ENCODE measurements at regions not wholly inside any gene's neighbourhood (a gene's known extent, or its start where the extent isn't known, plus 50 kb on each side); places are given as distances from the start of the nearest gene placed in this dataset.

- WGBS, 2 donors = 83 to 86% methylated on average over 4 of the region's 4 CpGs
- TF ChIP-seq, protein P1, sequence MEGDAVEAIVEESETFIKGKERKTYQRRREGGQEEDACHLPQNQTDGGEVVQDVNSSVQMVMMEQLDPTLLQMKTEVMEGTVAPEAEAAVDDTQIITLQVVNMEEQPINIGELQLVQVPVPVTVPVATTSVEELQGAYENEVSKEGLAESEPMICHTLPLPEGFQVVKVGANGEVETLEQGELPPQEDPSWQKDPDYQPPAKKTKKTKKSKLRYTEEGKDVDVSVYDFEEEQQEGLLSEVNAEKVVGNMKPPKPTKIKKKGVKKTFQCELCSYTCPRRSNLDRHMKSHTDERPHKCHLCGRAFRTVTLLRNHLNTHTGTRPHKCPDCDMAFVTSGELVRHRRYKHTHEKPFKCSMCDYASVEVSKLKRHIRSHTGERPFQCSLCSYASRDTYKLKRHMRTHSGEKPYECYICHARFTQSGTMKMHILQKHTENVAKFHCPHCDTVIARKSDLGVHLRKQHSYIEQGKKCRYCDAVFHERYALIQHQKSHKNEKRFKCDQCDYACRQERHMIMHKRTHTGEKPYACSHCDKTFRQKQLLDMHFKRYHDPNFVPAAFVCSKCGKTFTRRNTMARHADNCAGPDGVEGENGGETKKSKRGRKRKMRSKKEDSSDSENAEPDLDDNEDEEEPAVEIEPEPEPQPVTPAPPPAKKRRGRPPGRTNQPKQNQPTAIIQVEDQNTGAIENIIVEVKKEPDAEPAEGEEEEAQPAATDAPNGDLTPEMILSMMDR (IDR thresholded peaks at IDR 0.05) = no peak
- TF ChIP-seq POLR2A (IDR thresholded peaks at IDR 0.05) = no peak
- H3K4me1 ChIP-seq = no peaks in the 10 kb centered on the region
- no peak overlapping the region for H3K27ac ChIP-seq
- no peak for DNase-seq
- no peaks in the 10 kb centered on the region for H3K27me3 ChIP-seq
- intact Hi-C loops (cut with DNase I) = no loop called here
- H3K4me3 ChIP-seq (replicated peaks in 1 of 3) = no peak overlapping the region
- no peaks in the 10 kb centered on the region for H3K36me3 ChIP-seq
- H3K9me3 ChIP-seq = no peaks in the 10 kb centered on the region
Measured at GRCh38 chr4:188606635-188607034, 467.4 kb downstream of the TRIML1 start.

DNA sequence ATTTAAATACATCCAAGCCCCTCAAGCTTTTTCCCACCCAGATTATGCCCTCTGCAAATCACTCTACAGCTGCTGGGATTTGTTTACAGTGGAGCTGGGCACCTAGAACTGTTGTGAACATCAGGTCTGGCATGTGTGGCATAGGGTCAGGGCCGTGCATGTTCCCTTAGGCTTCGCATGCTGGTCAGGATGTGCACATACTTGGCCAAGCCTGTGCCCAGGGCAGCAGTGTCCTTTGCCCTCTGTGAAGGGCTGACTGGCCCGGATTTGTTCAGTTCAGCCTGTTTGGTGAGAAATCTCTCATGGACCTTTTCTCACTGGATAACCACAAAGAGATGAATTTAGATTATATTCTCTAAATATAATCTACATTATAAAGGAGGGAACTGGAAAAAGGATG is 471.9 kb downstream of the TRIML1 start:
- H3K36me3 ChIP-seq = no peaks in the 10 kb centered on the region
- H3K4me1 ChIP-seq = no peaks in the 10 kb centered on the region
- H3K4me3 ChIP-seq (replicated peaks in 1 of 3) = no peak overlapping the region
- H3K9me3 ChIP-seq = no peaks in the 10 kb centered on the region
- WGBS, 2 donors = 80 to 85% methylated on average over 3 of the region's 3 CpGs
- DNase-seq = no peak
- H3K27me3 ChIP-seq = no peaks in the 10 kb centered on the region
- no peak for TF ChIP-seq POLR2A (IDR thresholded peaks at IDR 0.05)
- TF ChIP-seq, protein P1 (IDR thresholded peaks at IDR 0.05) = no peak
- intact Hi-C loops (cut with DNase I) = no loop called here
- no peak overlapping the region for H3K27ac ChIP-seq

DNA sequence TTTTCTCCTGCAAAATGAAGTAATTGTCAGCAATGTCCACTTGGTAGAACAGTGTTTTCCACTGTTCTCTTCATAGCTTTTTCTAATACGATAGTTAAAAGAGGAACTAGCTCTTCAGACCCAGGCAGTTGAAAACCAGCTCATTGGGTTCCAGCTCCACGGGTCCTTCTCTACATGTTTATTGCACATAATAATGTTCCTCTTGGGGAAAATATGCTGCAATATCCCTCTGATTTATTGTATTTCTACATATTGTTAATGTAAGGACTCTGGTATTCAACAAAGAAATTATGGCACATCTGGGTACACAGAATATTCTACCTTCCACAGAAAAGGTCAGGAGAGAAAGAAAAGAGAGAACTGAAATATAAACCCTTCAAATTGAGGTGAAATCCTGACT is 473.4 kb downstream of the TRIML1 start:
- Histone ChIP-seq H3K9me3 (no peaks in the 10 kb centered on the region), H3K4me1 (no peaks in the 10 kb centered on the region), H3K36me3 (no peaks in the 10 kb centered on the region), H3K4me3 (replicated peaks in 1 of 3) (no peak overlapping the region), H3K27me3 (no peaks in the 10 kb centered on the region), H3K27ac (no peak overlapping the region)
- intact Hi-C loops (cut with DNase I) = no loop called here
- 66 to 85% methylated on average over 2 of the region's 2 CpGs for WGBS, 2 donors
- DNase-seq = no peak
- no peak for TF ChIP-seq POLR2A (IDR thresholded peaks at IDR 0.05)
- TF ChIP-seq, protein P1 (IDR thresholded peaks at IDR 0.05) = no peak

DNA sequence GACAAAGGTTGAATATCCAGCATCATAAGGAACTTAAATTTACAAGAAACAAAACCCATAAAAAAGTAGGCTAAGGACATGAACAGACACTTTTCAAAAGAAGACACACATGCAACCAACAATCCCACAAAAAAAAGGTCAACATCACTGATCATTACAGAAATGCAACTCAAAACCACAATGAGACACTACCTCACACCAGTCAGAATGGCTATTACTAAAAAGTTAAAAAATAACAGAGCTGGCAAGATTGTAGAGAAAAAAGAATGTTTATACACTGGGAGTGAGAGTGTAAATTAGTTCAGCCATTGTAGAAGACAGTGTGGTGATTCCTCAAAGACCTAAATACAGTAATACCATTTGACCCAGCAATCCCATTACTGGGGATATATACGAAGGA is 474.7 kb downstream of the TRIML1 start:
- H3K36me3 ChIP-seq = no peaks in the 10 kb centered on the region
- WGBS, 2 donors = 93 to 97% methylated on average over 1 of the region's 1 CpG
- intact Hi-C loops (cut with DNase I) = no loop called here
- TF ChIP-seq, protein P1 (IDR thresholded peaks at IDR 0.05) = no peak
- TF ChIP-seq POLR2A (IDR thresholded peaks at IDR 0.05) = no peak
- H3K27ac ChIP-seq = no peak overlapping the region
- H3K27me3 ChIP-seq = no peaks in the 10 kb centered on the region
- no peaks in the 10 kb centered on the region for H3K9me3 ChIP-seq
- DNase-seq = no peak
- no peak overlapping the region for H3K4me3 ChIP-seq (replicated peaks in 1 of 3)
- H3K4me1 ChIP-seq = no peaks in the 10 kb centered on the region

DNA sequence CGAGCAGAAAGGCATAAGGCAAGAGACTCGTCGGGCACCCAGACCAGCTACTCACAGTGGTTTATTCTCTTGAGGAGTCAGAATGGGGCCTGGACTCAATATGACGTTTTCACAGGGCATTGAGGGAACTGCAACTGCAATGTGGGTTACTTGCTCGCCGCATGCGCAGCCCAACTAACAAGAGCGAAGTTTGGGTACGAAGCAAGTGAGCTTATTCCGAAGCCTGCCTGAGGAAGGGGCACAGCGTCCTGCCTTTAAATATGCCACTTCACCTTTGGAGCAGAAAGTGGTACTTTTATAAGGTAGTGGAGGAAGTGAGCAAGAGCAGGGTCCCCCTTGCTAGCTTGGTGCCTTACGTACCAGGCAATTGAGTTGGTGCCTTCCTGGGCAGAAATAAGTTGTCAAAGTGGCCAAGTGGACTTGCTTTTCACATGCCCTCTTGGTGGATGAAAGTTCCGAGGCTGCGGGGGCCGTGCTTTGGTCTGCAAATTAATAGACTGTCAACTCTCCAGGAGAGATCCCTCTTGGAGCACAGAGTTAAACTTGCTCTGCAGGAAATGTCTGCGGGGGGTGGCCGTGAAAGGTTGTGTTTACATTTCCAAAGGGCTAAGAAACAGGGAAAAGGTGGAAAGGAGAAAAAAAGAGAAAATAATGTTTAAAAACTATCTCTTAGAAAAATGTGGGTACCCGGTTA is 480.4 kb downstream of the TRIML1 start:
- no peaks in the 10 kb centered on the region for H3K27me3 ChIP-seq
- H3K4me1 ChIP-seq = peaks cover 0 to 4% of the 10 kb centered on the region in 2 donors
- WGBS, 2 donors = 51% methylated on average over 18 of the region's 18 CpGs
- no peak overlapping the region for H3K4me3 ChIP-seq (replicated peaks in 1 of 3)
- intact Hi-C loops (cut with DNase I) = no loop called here
- H3K36me3 ChIP-seq = no peaks in the 10 kb centered on the region
- no peak for DNase-seq
- no peak overlapping the region for H3K27ac ChIP-seq
- TF ChIP-seq, protein P1 (IDR thresholded peaks at IDR 0.05) = no peak
- no peak for TF ChIP-seq POLR2A (IDR thresholded peaks at IDR 0.05)
- no peaks in the 10 kb centered on the region for H3K9me3 ChIP-seq

Measured in thyroid gland (tissue), 4 donors.